ENCODE measurements at regions not wholly inside any gene's neighbourhood (a gene's known extent, or its start where the extent isn't known, plus 50 kb on each side); places are given as distances from the start of the nearest gene placed in this dataset.
"Not testable (repeated sequence)": the region's sequence is repeated elsewhere in the genome, so short reads cannot be mapped to it uniquely, and the experiment has no call there.

DNA sequence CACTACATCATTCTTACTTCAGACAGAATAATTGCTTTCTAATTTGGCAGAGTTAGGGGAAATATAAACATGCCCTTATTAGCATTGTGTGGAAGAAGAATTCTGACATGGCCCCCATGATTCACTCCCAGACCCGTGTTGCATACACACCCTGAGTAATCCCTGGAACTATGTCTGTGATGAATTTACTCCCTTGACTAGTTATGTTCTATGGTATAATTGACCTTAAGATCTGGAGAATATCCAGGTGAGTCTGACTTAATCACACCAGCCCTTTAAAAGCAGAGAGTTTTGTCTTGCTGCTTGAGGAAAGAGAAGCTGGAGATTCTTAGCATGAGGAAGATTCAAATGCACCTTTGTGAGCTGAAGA lies 262.9 kb downstream of the SOX4 start:
- no peak for DNase-seq

- no peak for DNase-seq
These were observed 263.3 kb downstream of the SOX4 start for GRCh38 chr6:21856844-21857243.

- no peak for DNase-seq
These were observed 264.5 kb downstream of the SOX4 start for GRCh38 chr6:21858076-21858475.

DNA sequence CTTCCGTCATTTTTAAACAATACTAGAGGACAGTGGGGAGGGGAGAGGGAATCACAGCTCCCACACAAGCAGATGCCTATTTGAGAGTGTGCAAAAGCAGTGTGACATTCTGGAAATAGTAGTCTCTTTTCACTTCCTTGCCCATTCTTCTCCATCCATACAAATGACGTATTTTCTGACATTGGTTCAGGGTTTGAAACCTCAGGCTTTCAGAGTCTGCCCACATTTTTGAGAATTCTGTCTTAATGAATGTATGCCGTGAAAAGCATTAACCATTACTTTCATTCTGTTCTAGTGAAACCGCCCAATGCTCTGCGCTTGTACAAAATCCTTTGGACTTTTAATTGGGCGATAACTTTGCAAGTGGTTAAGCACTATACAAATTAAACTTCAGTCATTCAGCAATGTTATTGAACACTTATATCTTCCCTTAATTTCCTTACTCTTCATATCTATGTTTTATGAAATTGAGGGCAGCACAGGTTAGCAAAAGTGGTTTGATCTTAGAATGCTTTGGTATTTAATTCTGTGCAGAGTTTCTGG lies 265.7 kb downstream of the SOX4 start:
- DNase-seq = no peak

GRCh38 chr6:21861942-21862341 lies 268.4 kb downstream of the SOX4 start:
- no peak for DNase-seq

DNA sequence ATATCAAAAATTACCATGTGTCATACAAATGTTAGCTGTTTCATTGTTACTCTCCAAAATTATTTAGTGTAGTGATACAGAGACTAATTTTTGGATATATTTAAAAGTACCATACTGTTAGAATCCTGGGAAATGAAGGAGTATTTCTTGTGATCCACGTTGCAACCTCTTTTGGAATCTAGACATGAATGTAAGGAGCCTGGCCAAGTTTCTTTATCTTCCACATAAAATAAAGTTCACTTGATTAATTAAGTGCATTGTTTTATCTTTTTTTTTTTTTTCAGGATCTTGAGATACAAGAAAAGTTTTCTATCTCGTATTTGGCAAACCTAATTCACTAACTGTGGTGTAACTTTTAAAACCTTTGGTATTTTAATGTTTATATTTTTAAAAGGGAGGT lies 270.7 kb downstream of the SOX4 start:
- no peak for DNase-seq

DNA sequence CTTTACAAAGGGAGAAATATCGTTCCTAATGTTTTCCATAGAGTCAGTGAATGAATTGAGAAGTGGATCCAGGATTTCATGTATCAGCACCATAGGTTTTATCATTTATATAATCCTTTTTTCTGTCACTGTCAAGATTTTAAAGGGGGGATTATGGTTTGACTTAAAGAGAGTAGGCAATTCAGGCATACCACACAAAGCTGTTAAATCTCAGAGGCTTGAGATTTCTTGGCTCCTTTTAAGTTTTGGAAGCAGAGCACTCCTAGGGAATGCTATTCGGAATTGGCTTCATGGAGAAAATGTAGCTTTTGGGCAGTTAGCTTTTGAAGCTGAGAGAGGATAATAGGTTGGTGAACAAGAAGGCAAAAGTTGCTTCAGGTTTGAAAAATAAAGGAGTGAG lies 274.7 kb downstream of the SOX4 start:
- no peak for DNase-seq

- DNase-seq = no peak
These were observed 275.7 kb downstream of the SOX4 start for GRCh38 chr6:21869085-21869771.

DNA sequence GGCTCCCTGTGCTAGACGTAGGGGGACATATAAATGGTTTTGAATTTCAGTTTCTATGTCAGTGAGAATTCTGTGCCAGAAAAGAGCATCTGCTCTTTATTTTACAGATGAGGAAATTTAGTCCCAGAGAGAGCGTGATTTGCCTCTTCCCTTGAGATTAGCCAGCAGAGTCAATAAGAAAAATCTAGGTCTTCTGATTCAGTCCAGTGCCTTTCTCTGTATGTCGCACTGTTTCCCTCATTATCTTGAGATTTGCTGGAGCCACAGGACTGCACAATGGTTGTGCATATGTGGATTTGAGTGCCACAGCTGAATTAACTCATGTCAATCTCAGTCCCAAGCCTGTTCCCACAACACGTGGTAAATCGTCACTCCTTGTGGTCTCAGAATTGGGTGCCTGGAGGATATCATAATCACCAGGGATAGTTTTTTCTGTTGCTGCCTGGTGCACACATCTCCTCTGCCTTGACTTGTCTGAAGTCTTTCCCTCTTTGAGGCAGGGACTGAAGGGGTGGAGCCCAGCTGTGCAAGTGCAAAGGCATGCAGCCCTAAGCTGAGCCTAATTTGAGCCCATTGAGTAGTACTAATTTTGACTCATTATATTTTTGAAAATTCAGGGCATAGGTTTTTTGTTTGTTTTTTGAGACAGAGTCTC lies 276.7 kb downstream of the SOX4 start:
- peak; percentile 77 for DNase-seq

DNA sequence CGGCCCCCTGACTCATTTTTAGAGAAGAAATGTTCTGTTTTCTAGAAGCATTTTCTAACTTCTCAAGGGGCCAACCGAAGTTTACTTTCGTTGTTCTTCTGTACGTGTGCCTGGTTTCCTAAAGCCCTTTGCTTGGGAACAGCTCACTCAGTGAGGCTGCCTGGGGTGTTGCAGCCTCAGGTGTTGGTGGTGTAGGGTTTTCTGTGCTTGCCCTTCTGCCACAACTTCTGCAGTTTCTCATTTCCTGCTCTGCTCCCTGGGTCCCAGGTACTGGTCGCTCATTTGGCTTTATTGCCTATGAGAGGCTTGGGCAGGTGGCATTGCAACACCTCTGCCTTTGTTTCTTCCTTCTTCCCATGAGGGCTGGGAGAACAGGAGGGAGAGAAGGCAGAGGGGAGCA lies 278.3 kb downstream of the SOX4 start:
- no peak for DNase-seq

GRCh38 chr6:21872749-21873148 lies 279.2 kb downstream of the SOX4 start:
- no peak for DNase-seq

GRCh38 chr6:21873562-21873961 lies 280.0 kb downstream of the SOX4 start:
- peak; percentile 89 for DNase-seq

GRCh38 chr6:21874372-21874771 lies 280.8 kb downstream of the SOX4 start:
- DNase-seq = no peak

- DNase-seq = not testable (repeated sequence)
These were observed 283.5 kb downstream of the SOX4 start for GRCh38 chr6:21877037-21877436.

GRCh38 chr6:21880249-21880648 lies 286.7 kb downstream of the SOX4 start:
- DNase-seq = not testable (repeated sequence)

- DNase-seq = no peak
These were observed 288.5 kb downstream of the SOX4 start for GRCh38 chr6:21881969-21882465.

DNA sequence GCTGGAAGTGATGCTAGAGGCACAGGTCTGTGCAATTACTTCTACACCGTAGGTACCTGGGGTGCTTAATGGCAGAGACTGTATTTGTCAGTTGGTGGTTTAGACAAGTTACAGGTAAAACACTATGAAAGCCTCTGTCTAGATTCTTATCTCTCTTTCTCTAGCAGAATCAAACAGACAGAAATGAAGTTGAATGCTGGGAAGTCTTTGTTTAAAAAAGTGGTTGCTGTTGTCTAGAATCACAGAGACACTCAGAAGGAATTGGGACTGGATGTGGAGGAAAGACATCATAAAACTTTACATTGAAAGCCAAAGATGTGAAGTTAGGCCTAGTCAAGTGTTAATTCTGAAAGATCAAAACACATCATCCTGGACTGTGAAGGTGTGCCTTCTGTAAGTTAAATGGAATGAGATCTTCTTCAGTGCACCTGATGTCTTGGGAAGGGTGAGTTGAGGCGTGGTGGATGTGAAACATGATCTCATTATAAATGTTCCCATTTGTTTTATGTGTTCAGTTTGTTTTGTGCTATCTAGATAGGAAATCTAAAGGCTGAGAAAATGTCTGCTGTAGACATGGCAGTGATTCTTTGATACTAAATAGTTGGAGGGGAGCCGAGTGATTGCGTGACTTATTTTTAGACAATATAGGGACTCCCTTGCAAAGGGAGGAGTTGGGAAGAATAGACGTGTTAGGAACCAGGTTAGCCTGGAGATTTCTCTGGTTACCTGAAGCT lies 290.2 kb downstream of the SOX4 start:
- no peak for DNase-seq

DNA sequence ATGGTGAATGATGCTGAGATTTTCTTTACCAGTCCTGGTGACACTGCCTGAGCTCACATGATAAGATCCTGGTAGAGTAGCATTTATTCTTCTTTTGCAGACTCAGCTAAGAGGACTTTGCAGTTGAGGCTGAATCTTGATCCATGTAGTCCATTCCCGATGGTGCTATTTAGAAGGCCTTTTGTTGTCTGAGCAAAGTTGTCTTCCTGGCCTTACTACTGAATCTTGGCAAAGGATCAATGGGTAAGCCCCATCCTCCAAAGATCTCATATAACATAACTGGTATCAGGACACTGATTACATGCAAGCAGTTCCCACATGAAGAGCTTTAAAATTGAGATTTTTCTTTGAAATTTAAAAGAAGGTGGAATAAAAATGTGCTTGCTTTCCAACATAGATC lies 291.6 kb downstream of the SOX4 start:
- DNase-seq = peak; percentile 77

DNA sequence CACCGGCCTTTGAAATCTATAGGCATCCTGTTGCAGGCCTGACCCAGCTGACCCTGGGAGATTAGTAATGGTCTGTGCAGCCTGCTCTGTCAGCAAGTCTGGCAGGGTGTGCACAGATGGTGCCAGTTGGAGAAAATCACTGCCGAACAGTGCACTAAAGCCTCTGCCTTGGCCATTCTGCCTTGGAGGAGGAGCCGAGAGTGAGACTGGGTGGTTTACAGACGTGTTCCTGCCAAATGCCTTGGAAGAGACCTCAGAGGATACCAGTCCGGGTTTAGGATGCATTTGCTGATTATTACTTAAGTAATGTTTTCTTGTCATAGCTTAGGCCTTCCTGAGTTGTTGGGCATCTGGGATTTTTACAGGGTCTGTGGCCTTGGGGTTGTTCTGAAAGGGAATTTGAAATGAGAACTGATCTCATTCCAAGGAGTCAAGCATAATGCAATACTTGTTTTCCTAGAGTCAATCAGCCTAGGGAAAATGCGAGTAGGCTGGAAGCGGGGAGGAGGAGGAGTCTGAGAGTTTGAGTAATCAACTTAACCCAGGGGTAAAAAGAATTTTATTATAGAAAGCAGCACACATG lies 292.1 kb downstream of the SOX4 start:
- peak; percentile 95 for DNase-seq

DNA sequence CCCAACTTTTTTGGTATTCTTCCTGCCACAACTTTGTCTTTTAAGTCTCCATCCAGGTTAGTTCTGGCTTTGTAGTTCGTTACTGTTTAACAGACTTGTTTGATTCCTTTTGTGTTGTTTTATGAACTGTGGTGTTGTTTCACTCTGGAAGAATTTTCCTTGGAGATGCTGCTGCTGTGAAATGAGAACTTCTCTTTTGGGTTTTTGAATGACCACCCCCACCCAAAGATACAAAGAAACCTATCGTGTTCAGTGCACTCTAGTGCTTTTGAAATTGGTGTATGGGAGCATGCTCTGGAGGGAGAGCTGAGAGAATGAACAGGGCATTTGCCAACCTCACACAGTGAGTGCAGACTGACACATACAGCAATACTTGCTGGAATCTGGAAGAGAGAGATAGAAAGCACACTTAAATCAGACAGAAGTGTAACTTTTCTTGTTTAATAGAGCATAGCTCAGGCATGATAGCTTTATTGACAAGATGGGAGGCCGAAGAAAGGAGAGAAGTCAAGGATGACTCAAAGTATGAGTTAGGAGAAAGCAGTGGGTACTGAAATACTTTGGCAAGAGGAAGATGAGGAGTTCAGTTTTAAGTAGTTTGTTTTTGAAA lies 293.1 kb downstream of the SOX4 start:
- DNase-seq = no peak

- DNase-seq = peak; percentile 97
These were observed 294.0 kb downstream of the SOX4 start for GRCh38 chr6:21887231-21888185.

GRCh38 chr6:21891080-21891479 lies 297.5 kb downstream of the SOX4 start:
- DNase-seq = no peak

All from NCI-H446 treated with DMSO at 0.1 percent for 48 hours (cell line).